ENCODE measurements at regions not wholly inside any gene's neighbourhood (a gene's known extent, or its start where the extent isn't known, plus 50 kb on each side); places are given as distances from the start of the nearest gene placed in this dataset.

DNA sequence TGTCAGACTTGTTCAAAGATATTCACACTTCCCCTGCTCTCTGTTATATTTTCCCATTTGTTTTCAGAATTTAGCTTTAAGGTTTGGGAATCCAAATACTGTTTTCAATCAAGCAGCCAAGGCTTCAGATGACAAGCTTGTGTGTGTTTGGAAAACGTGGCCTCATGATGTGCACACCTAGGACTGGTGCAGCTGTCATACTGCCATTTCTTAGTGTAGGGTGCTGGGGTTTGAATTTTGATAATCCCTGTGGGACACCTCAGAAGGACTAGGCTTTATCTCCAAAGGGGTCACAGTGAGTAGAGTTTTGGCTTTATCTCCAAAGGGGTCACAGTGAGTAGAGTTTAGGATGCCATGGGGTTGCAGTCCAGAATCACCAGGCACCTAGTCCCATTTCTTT lies 65.3 kb upstream of the JAG1 start (continued):
- TF ChIP-seq MEF2A (IDR thresholded peaks at IDR 0.05; ENCODE audit: insufficient read depth, low read depth, low read length) (no peak), STAT1 (conservative IDR thresholded peaks at IDR 0.05) (no peak)

DNA sequence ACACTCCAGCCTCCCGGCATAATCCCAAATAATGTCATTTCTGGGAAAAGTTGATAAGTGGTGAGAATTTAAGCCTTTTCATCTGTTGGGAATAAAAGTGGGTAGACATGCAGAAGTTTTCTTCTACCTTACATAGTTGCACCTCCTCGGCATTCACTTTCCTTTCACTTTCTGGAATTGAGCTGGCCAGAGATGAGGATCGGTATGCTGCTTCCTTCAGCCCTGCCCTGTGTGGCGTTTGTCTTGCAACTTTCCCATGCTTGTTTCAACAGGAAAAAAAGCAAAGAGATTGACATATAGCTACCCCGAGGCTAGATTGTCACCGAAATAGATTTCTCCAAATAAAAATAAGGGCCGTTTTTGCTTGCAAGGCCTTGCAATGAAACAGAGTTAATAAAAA lies 65.8 kb upstream of the JAG1 start:
- ChIA-PET POLR2A (no interaction called here), RAD21 (ENCODE audit: unreplicated experiment) (no interaction called here), CTCF (interaction anchor here (1.2 to 1.6 kb wide), 3 partner anchors 12 to 46 kb away, joined by 3 to 4 read pairs (median 4); no protein-coding TSS in a partner anchor), SMC1A (ENCODE audit: uncharacterized antibody, unreplicated experiment) (no interaction called here)
- no peaks in the 10 kb centered on the region for H3K79me2 ChIP-seq (ENCODE audit: control insufficient read depth, insufficient read depth, low read length)
- H3K4me2 ChIP-seq (ENCODE audit: control insufficient read depth, insufficient read depth): no peak overlapping the region
- H4K20me1 ChIP-seq (ENCODE audit: control insufficient read depth, insufficient read depth): no peaks in the 10 kb centered on the region
- no peaks in the 10 kb centered on the region for H3K9me3 ChIP-seq (replicated peaks; ENCODE audit: control insufficient read depth, insufficient read depth, low read length)
- no peaks in the 10 kb centered on the region for H3K36me3 ChIP-seq (ENCODE audit: control insufficient read depth in 2 of 2, insufficient read depth in 2 of 2, low read length in 1 of 2)
- DNase-seq (ENCODE audit: low read depth, low spot score) (no peak), ATAC-seq (peak; percentile 65), FAIRE-seq (no peak)
- intact Hi-C loops (cut with micrococcal nuclease; ENCODE audit: unreplicated experiment): no loop called here
- TF ChIP-seq SPI1 (IDR thresholded peaks at IDR 0.05; ENCODE audit: borderline replicate concordance, insufficient read depth, low read depth, low read length) (no peak), SP1 (IDR thresholded peaks at IDR 0.05; ENCODE audit: low read depth, low read length) (no peak), KLF5 (IDR thresholded peaks at IDR 0.05; ENCODE audit: partially characterized antibody) (no peak), NBN (IDR thresholded peaks at IDR 0.05) (no peak), BMI1 (IDR thresholded peaks at IDR 0.05; ENCODE audit: borderline replicate concordance) (no peak), TCF7 (IDR thresholded peaks at IDR 0.05; ENCODE audit: borderline replicate concordance) (no peak), STAT3 (IDR thresholded peaks at IDR 0.05; ENCODE audit: low read depth, low read length) (no peak)
- TF ChIP-seq, protein P1, sequence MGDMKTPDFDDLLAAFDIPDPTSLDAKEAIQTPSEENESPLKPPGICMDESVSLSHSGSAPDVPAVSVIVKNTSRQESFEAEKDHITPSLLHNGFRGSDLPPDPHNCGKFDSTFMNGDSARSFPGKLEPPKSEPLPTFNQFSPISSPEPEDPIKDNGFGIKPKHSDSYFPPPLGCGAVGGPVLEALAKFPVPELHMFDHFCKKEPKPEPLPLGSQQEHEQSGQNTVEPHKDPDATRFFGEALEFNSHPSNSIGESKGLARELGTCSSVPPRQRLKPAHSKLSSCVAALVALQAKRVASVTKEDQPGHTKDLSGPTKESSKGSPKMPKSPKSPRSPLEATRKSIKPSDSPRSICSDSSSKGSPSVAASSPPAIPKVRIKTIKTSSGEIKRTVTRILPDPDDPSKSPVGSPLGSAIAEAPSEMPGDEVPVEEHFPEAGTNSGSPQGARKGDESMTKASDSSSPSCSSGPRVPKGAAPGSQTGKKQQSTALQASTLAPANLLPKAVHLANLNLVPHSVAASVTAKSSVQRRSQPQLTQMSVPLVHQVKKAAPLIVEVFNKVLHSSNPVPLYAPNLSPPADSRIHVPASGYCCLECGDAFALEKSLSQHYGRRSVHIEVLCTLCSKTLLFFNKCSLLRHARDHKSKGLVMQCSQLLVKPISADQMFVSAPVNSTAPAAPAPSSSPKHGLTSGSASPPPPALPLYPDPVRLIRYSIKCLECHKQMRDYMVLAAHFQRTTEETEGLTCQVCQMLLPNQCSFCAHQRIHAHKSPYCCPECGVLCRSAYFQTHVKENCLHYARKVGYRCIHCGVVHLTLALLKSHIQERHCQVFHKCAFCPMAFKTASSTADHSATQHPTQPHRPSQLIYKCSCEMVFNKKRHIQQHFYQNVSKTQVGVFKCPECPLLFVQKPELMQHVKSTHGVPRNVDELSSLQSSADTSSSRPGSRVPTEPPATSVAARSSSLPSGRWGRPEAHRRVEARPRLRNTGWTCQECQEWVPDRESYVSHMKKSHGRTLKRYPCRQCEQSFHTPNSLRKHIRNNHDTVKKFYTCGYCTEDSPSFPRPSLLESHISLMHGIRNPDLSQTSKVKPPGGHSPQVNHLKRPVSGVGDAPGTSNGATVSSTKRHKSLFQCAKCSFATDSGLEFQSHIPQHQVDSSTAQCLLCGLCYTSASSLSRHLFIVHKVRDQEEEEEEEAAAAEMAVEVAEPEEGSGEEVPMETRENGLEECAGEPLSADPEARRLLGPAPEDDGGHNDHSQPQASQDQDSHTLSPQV (IDR thresholded peaks at IDR 0.05): no peak
- TF ChIP-seq, protein P2, sequence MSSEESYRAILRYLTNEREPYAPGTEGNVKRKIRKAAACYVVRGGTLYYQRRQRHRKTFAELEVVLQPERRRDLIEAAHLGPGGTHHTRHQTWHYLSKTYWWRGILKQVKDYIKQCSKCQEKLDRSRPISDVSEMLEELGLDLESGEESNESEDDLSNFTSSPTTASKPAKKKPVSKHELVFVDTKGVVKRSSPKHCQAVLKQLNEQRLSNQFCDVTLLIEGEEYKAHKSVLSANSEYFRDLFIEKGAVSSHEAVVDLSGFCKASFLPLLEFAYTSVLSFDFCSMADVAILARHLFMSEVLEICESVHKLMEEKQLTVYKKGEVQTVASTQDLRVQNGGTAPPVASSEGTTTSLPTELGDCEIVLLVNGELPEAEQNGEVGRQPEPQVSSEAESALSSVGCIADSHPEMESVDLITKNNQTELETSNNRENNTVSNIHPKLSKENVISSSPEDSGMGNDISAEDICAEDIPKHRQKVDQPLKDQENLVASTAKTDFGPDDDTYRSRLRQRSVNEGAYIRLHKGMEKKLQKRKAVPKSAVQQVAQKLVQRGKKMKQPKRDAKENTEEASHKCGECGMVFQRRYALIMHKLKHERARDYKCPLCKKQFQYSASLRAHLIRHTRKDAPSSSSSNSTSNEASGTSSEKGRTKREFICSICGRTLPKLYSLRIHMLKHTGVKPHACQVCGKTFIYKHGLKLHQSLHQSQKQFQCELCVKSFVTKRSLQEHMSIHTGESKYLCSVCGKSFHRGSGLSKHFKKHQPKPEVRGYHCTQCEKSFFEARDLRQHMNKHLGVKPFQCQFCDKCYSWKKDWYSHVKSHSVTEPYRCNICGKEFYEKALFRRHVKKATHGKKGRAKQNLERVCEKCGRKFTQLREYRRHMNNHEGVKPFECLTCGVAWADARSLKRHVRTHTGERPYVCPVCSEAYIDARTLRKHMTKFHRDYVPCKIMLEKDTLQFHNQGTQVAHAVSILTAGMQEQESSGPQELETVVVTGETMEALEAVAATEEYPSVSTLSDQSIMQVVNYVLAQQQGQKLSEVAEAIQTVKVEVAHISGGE (CRISPR knock-in tag; IDR thresholded peaks at IDR 0.05): no peak
- in situ Hi-C loops (cut with MboI): no loop called here
- WGBS (ENCODE audit: insufficient coverage, insufficient replicate concordance, low lambda C conversion rate, missing lambda C conversion rate): 8% methylated on average over 7 of the region's 7 CpGs
- H3K4me1 ChIP-seq (ENCODE audit: control insufficient read depth, insufficient read depth, low read length): no peaks in the 10 kb centered on the region
- H3K4me3 ChIP-seq: no peak overlapping the region
- H3K27ac ChIP-seq (ENCODE audit: control insufficient read depth, insufficient read depth): no peak overlapping the region
- no peaks in the 10 kb centered on the region; a peak in 1 of 4 replicates for H3K27me3 ChIP-seq (replicated peaks in 1 of 2; ENCODE audit: control insufficient read depth in 2 of 2, insufficient read depth in 2 of 2, low read length in 1 of 2)
- BruUV-seq (replicated peaks): no TSS peak
- no peak overlapping the region for H2AFZ ChIP-seq (ENCODE audit: control insufficient read depth, low read depth, low read length)
- H3K9ac ChIP-seq (ENCODE audit: control insufficient read depth, insufficient read depth, low read length): no peak overlapping the region

All from GM12878 (cell line).